GM23338 (cell line): ENCODE measurements at regions not wholly inside any gene's neighbourhood (a gene's known extent, or its start where the extent isn't known, plus 50 kb on each side); places are given as distances from the start of the nearest gene placed in this dataset.

Experiments
- ATAC-seq: fragments of 200-7000 bp; cut with Tn5 transposase; 3 replicates; pipeline ENCODE4 v1.9.1; 2020
- DNase-seq: peaks from one replicate; pipeline ENCODE4 v3.0.0-alpha.2; 2015; ENCODE audit warnings: low spot score
- H2AFZ ChIP-seq: fragments of 200-600 bp; sonication (generic); 2 replicates; pipeline ENCODE4 v1.8.0; 2016; ENCODE audit warnings: antibody characterized with exemption, mild to moderate bottlenecking, moderate library complexity
- H3F3A ChIP-seq: fragments of 200-600 bp; sonication (generic); replicated peaks from 2 replicates; pipeline ENCODE4 v1.8.0; 2017; ENCODE audit warnings: antibody characterized with exemption, mixed run types, low read depth
- H3K27ac ChIP-seq: fragments of 200-600 bp; sonication (generic); 2 replicates; pipeline ENCODE4 v1.6.1; 2016; ENCODE audit warnings: low read depth
- H3K27me3 ChIP-seq: fragments of 200-600 bp; sonication (generic); 2 replicates; pipeline ENCODE4 v1.8.0; 2016; ENCODE audit warnings: mild to moderate bottlenecking, mixed run types, moderate library complexity; ENCODE audit not compliant: insufficient read depth
- H3K36me3 ChIP-seq: fragments of 200-600 bp; sonication (generic); 2 replicates; pipeline ENCODE4 v1.8.0; 2016; ENCODE audit warnings: mild to moderate bottlenecking; ENCODE audit not compliant: insufficient read depth
- H3K4me1 ChIP-seq: fragments of 200-600 bp; sonication (generic); 2 replicates; pipeline ENCODE4 v1.8.0; 2016; ENCODE audit warnings: mild to moderate bottlenecking, moderate library complexity; ENCODE audit not compliant: insufficient read depth
- H3K4me2 ChIP-seq: fragments of 200-600 bp; sonication (generic); 2 replicates; pipeline ENCODE4 v1.7.1; 2017; ENCODE audit warnings: mixed run types
- H3K4me3 ChIP-seq: fragments of 200-600 bp; sonication (generic); 2 replicates; pipeline ENCODE4 v1.6.1; 2016; ENCODE audit warnings: mixed run types
- H3K79me2 ChIP-seq: fragments of 200-600 bp; sonication (generic); replicated peaks from 2 replicates; pipeline ENCODE4 v1.8.0; 2017; ENCODE audit warnings: mild to moderate bottlenecking; ENCODE audit not compliant: insufficient read depth
- H3K9me2 ChIP-seq: fragments of 200-600 bp; sonication (generic); 2 replicates; pipeline ENCODE4 v1.8.0; 2017; ENCODE audit not compliant: insufficient read depth
- H4K20me1 ChIP-seq: fragments of 200-600 bp; sonication (generic); replicated peaks from 2 replicates; pipeline ENCODE4 v1.8.0; 2017; ENCODE audit warnings: mild to moderate bottlenecking; ENCODE audit not compliant: insufficient read depth
- H3K27ac Mint-ChIP-seq: 2 replicates; pipeline ENCODE4 v1.8.0; 2020; ENCODE audit warnings: inconsistent platforms, mild to moderate bottlenecking, moderate library complexity, mixed read lengths
- H3K27me3 Mint-ChIP-seq: 3 replicates; pipeline ENCODE4 v1.8.0; 2022; ENCODE audit warnings: low read depth, mild to moderate bottlenecking, moderate library complexity, mixed read lengths, inconsistent platforms; ENCODE audit not compliant: insufficient read depth, poor library complexity
- H3K36me3 Mint-ChIP-seq: 3 replicates; pipeline ENCODE4 v1.8.0; 2021; ENCODE audit warnings: low read depth, mild to moderate bottlenecking, inconsistent platforms, moderate library complexity, mixed read lengths
- H3K4me1 Mint-ChIP-seq: 3 replicates; pipeline ENCODE4 v1.8.0; 2020; ENCODE audit warnings: mild to moderate bottlenecking, inconsistent platforms, mixed read lengths
- H3K4me3 Mint-ChIP-seq: 3 replicates; pipeline ENCODE4 v1.8.0; 2021; ENCODE audit warnings: moderate library complexity, mild to moderate bottlenecking, inconsistent platforms, mixed read lengths
- H3K9me3 Mint-ChIP-seq: 3 replicates; pipeline ENCODE4 v1.8.0; 2020; ENCODE audit warnings: moderate library complexity, mild to moderate bottlenecking, inconsistent platforms, mixed read lengths
- CREB1 ChIP-seq: fragments of 250-450 bp; sonication (Bioruptor Pico); IDR thresholded peaks from 2 replicates; pipeline ENCODE4 v1.5.0; 2020; ENCODE audit warnings: low read depth, mild to moderate bottlenecking, moderate library complexity
- EZH2 ChIP-seq: fragments of 200-600 bp; sonication (generic); IDR thresholded peaks from one replicate; pipeline ENCODE4 v1.8.0; 2017; ENCODE audit warnings: antibody characterized with exemption, mild to moderate bottlenecking, low read depth; ENCODE audit not compliant: unreplicated experiment
- EZH2phosphoT487 ChIP-seq: fragments of 200-600 bp; sonication (generic); IDR thresholded peaks from one replicate; pipeline ENCODE4 v1.8.1; 2018; ENCODE audit warnings: antibody characterized with exemption; ENCODE audit not compliant: unreplicated experiment
- JUNB ChIP-seq: IDR thresholded peaks from one replicate; pipeline ENCODE4 v1.6.1; 2016; ENCODE audit warnings: antibody characterized with exemption; ENCODE audit not compliant: unreplicated experiment
- NANOG ChIP-seq: IDR thresholded peaks from 2 replicates; pipeline ENCODE4 v1.6.1; 2016; ENCODE audit warnings: antibody characterized with exemption, borderline replicate concordance
- POLR2AphosphoS5 ChIP-seq: IDR thresholded peaks from 2 replicates; pipeline ENCODE4 v1.6.1; 2016; ENCODE audit warnings: antibody characterized with exemption, low read depth
- STAT1 ChIP-seq: IDR thresholded peaks from one replicate; pipeline ENCODE4 v1.6.1; 2016; ENCODE audit warnings: antibody characterized with exemption; ENCODE audit not compliant: unreplicated experiment
- ZNF114 ChIP-seq: fragments of 250-450 bp; sonication (Bioruptor Pico); IDR thresholded peaks from 2 replicates; pipeline ENCODE4 v1.5.0; 2020; ENCODE audit warnings: mild to moderate bottlenecking, moderate library complexity
- ZNF331 ChIP-seq: fragments of 250-450 bp; sonication (Bioruptor Pico); IDR thresholded peaks from 2 replicates; pipeline ENCODE4 v1.5.0; 2020; ENCODE audit warnings: low read depth, mild to moderate bottlenecking, moderate library complexity
- TF ChIP-seq, protein P1 (sequence below): fragments of 250-450 bp; sonication (Bioruptor Pico); IDR thresholded peaks from 2 replicates; pipeline ENCODE4 v1.5.0; 2020; ENCODE audit warnings: mild to moderate bottlenecking, moderate library complexity
- TF ChIP-seq, protein P2 (sequence below): IDR thresholded peaks from one replicate; pipeline ENCODE4 v1.6.1; 2018; ENCODE audit warnings: antibody characterized with exemption; ENCODE audit not compliant: unreplicated experiment
- TF ChIP-seq, protein P3 (sequence below), 2 experiments: fragments of 200-600 bp in 1 of 2; sonication (generic) in 1 of 2; conservative IDR thresholded peaks; 2 replicates each; pipeline versions ENCODE4 v1.5.1 to v1.6.1; 2016 to 2017; ENCODE audit warnings: antibody characterized with exemption in 2 of 2, low read depth in 2 of 2, mild to moderate bottlenecking in 2 of 2, moderate library complexity in 1 of 2

DNA sequence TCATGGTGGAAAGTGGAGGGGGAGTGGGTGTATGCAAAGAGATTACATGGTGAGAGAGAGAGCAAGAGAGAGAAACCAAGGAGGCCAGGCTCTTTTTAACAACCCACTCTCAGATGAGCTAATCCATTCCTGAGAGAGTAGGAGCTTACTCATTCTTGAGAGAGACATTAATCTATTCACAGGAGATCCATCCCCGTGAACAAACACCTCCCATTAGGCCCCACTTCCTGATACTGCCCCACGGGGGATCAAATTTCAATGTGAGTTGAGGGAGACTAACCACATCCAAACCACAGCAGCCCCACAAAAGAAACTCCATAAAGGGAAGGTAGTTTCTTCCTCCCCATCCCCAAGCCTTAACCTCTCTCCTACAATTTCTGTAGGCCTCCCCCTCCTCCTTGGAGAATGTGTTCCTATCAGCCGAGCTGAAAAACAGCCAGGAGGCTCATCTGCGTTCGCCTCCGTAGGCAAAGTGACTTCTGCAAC is 450.0 kb downstream of the NPIPA7 start (continued):
- TF ChIP-seq, protein P1, sequence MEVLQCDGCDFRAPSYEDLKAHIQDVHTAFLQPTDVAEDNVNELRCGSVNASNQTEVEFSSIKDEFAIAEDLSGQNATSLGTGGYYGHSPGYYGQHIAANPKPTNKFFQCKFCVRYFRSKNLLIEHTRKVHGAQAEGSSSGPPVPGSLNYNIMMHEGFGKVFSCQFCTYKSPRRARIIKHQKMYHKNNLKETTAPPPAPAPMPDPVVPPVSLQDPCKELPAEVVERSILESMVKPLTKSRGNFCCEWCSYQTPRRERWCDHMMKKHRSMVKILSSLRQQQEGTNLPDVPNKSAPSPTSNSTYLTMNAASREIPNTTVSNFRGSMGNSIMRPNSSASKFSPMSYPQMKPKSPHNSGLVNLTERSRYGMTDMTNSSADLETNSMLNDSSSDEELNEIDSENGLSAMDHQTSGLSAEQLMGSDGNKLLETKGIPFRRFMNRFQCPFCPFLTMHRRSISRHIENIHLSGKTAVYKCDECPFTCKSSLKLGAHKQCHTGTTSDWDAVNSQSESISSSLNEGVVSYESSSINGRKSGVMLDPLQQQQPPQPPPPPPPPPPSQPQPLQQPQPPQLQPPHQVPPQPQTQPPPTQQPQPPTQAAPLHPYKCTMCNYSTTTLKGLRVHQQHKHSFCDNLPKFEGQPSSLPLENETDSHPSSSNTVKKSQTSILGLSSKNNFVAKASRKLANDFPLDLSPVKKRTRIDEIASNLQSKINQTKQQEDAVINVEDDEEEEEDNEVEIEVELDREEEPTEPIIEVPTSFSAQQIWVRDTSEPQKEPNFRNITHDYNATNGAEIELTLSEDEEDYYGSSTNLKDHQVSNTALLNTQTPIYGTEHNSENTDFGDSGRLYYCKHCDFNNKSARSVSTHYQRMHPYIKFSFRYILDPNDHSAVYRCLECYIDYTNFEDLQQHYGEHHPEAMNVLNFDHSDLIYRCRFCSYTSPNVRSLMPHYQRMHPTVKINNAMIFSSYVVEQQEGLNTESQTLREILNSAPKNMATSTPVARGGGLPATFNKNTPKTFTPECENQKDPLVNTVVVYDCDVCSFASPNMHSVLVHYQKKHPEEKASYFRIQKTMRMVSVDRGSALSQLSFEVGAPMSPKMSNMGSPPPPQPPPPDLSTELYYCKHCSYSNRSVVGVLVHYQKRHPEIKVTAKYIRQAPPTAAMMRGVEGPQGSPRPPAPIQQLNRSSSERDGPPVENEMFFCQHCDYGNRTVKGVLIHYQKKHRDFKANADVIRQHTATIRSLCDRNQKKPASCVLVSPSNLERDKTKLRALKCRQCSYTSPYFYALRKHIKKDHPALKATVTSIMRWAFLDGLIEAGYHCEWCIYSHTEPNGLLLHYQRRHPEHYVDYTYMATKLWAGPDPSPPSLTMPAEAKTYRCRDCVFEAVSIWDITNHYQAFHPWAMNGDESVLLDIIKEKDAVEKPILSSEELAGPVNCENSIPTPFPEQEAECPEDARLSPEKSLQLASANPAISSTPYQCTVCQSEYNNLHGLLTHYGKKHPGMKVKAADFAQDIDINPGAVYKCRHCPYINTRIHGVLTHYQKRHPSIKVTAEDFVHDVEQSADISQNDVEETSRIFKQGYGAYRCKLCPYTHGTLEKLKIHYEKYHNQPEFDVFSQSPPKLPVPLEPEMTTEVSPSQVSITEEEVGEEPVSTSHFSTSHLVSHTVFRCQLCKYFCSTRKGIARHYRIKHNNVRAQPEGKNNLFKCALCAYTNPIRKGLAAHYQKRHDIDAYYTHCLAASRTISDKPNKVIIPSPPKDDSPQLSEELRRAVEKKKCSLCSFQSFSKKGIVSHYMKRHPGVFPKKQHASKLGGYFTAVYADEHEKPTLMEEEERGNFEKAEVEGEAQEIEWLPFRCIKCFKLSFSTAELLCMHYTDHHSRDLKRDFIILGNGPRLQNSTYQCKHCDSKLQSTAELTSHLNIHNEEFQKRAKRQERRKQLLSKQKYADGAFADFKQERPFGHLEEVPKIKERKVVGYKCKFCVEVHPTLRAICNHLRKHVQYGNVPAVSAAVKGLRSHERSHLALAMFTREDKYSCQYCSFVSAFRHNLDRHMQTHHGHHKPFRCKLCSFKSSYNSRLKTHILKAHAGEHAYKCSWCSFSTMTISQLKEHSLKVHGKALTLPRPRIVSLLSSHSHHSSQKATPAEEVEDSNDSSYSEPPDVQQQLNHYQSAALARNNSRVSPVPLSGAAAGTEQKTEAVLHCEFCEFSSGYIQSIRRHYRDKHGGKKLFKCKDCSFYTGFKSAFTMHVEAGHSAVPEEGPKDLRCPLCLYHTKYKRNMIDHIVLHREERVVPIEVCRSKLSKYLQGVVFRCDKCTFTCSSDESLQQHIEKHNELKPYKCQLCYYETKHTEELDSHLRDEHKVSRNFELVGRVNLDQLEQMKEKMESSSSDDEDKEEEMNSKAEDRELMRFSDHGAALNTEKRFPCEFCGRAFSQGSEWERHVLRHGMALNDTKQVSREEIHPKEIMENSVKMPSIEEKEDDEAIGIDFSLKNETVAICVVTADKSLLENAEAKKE (CRISPR knock-in tag), result no peak
- no peak for TF ChIP-seq STAT1

DNA sequence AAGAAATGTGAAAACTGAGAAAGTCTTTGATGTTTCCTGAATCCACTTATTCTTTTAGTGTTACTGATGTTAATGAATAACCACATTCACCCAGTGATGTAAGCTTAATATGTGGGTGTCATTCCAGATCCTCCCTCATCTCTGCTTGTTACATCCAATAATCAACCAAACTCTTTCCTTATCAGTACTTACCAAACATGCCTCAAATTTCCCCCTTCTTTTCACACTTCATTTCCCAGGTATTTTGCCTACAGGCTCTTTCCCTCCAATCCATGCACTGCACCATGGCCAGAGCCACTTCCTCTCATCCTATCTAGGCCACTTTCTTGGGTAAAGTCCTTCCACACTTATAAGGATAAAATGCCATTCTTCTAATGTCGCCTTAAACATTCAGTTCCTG is 451.5 kb downstream of the NPIPA7 start:
- no peaks in the 10 kb centered on the region for H3K36me3 Mint-ChIP-seq
- H3K9me3 Mint-ChIP-seq, result no peaks in the 10 kb centered on the region
- no peak for DNase-seq
- H3K27ac Mint-ChIP-seq, result no peak overlapping the region
- Histone ChIP-seq H3K4me1 (peaks cover 4% of the 10 kb centered on the region; the same call in 1 of the 2 replicates), H3K4me2 (no peak overlapping the region), H3K9me2 (peaks cover 10% of the 10 kb centered on the region), H4K20me1 (no peaks in the 10 kb centered on the region), H2AFZ (no peak overlapping the region; the same call in 1 of the 2 replicates), H3K36me3 (no peaks in the 10 kb centered on the region; the same call in 1 of the 2 replicates), H3K4me3 (no peak overlapping the region), H3F3A (no peaks in the 10 kb centered on the region), H3K79me2 (no peaks in the 10 kb centered on the region), H3K27me3 (no peaks in the 10 kb centered on the region), H3K27ac (no peak overlapping the region)
- no peak overlapping the region for H3K4me3 Mint-ChIP-seq
- H3K4me1 Mint-ChIP-seq, result peaks cover 8% of the 10 kb centered on the region
- H3K27me3 Mint-ChIP-seq, result peaks cover 4% of the 10 kb centered on the region
- no peak for ATAC-seq
- no peak for TF ChIP-seq ZNF331
- TF ChIP-seq POLR2AphosphoS5, result no peak
- TF ChIP-seq EZH2phosphoT487, result no peak
- TF ChIP-seq, protein P2, sequence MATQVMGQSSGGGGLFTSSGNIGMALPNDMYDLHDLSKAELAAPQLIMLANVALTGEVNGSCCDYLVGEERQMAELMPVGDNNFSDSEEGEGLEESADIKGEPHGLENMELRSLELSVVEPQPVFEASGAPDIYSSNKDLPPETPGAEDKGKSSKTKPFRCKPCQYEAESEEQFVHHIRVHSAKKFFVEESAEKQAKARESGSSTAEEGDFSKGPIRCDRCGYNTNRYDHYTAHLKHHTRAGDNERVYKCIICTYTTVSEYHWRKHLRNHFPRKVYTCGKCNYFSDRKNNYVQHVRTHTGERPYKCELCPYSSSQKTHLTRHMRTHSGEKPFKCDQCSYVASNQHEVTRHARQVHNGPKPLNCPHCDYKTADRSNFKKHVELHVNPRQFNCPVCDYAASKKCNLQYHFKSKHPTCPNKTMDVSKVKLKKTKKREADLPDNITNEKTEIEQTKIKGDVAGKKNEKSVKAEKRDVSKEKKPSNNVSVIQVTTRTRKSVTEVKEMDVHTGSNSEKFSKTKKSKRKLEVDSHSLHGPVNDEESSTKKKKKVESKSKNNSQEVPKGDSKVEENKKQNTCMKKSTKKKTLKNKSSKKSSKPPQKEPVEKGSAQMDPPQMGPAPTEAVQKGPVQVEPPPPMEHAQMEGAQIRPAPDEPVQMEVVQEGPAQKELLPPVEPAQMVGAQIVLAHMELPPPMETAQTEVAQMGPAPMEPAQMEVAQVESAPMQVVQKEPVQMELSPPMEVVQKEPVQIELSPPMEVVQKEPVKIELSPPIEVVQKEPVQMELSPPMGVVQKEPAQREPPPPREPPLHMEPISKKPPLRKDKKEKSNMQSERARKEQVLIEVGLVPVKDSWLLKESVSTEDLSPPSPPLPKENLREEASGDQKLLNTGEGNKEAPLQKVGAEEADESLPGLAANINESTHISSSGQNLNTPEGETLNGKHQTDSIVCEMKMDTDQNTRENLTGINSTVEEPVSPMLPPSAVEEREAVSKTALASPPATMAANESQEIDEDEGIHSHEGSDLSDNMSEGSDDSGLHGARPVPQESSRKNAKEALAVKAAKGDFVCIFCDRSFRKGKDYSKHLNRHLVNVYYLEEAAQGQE, result no peak
- TF ChIP-seq, protein P3, sequence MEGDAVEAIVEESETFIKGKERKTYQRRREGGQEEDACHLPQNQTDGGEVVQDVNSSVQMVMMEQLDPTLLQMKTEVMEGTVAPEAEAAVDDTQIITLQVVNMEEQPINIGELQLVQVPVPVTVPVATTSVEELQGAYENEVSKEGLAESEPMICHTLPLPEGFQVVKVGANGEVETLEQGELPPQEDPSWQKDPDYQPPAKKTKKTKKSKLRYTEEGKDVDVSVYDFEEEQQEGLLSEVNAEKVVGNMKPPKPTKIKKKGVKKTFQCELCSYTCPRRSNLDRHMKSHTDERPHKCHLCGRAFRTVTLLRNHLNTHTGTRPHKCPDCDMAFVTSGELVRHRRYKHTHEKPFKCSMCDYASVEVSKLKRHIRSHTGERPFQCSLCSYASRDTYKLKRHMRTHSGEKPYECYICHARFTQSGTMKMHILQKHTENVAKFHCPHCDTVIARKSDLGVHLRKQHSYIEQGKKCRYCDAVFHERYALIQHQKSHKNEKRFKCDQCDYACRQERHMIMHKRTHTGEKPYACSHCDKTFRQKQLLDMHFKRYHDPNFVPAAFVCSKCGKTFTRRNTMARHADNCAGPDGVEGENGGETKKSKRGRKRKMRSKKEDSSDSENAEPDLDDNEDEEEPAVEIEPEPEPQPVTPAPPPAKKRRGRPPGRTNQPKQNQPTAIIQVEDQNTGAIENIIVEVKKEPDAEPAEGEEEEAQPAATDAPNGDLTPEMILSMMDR (conservative IDR thresholded peaks at IDR 0.05; ENCODE audit: low read depth in 2 of 2), result no peak
- TF ChIP-seq NANOG, result no peak
- TF ChIP-seq STAT1, result no peak
- TF ChIP-seq JUNB, result no peak
- no peak for TF ChIP-seq EZH2
- no peak for TF ChIP-seq CREB1 (CRISPR knock-in tag)
- TF ChIP-seq ZNF114 (CRISPR knock-in tag), result no peak
